Nephron (organoid): ENCODE measurements at regions not wholly inside any gene's neighbourhood (a gene's known extent, or its start where the extent isn't known, plus 50 kb on each side); places are given as distances from the start of the nearest gene placed in this dataset.

Source experiments
- H3K27ac Mint-ChIP-seq, 3 experiments: 2 replicates each; pipeline ENCODE4 v1.8.0; 2020; ENCODE audit warnings: mixed read lengths in 3 of 3, mild to moderate bottlenecking in 2 of 3, moderate library complexity in 1 of 3
- H3K27me3 Mint-ChIP-seq: 2 replicates; pipeline ENCODE4 v1.8.0; 2021; ENCODE audit warnings: low read depth, mild to moderate bottlenecking, moderate library complexity, mixed read lengths
- H3K36me3 Mint-ChIP-seq: 2 replicates; pipeline ENCODE4 v1.8.0; 2020; ENCODE audit warnings: low read depth, mixed read lengths
- H3K4me1 Mint-ChIP-seq: 2 replicates; pipeline ENCODE4 v1.8.0; 2020; ENCODE audit warnings: mixed read lengths
- H3K4me3 Mint-ChIP-seq, 3 experiments: 2 replicates each; pipeline ENCODE4 v1.8.0; 2020; ENCODE audit warnings: mild to moderate bottlenecking in 3 of 3, mixed read lengths in 3 of 3, moderate library complexity in 2 of 3
- H3K9me3 Mint-ChIP-seq: 2 replicates; pipeline ENCODE4 v1.8.0; 2020; ENCODE audit warnings: mixed read lengths
- CTCF ChIP-seq, 3 experiments: fragments of 200-600 bp; sonication (generic); IDR thresholded peaks; one replicate each; pipeline ENCODE4 v1.5.0; 2021; ENCODE audit warnings: antibody characterized with exemption in 3 of 3; ENCODE audit not compliant: unreplicated experiment in 3 of 3

GRCh38 chr18:46378126-46378863, 274.1 kb downstream of the HAUS1 start:
- no peak for TF ChIP-seq CTCF (IDR thresholded peaks at IDR 0.05; ENCODE audit: unreplicated experiment in 3 of 3)
- no peaks in the 10 kb centered on the region for H3K9me3 Mint-ChIP-seq
- H3K4me1 Mint-ChIP-seq, result peaks cover 38% of the 10 kb centered on the region
- H3K27me3 Mint-ChIP-seq, result no peaks in the 10 kb centered on the region
- H3K36me3 Mint-ChIP-seq, result no peaks in the 10 kb centered on the region
- H3K27ac Mint-ChIP-seq, result no peak overlapping the region
- no peak overlapping the region for H3K4me3 Mint-ChIP-seq

GRCh38 chr18:46378864-46379207, 274.7 kb downstream of the HAUS1 start:
- no peak overlapping the region for H3K27ac Mint-ChIP-seq
- H3K27me3 Mint-ChIP-seq, result no peaks in the 10 kb centered on the region
- H3K4me1 Mint-ChIP-seq, result peaks cover 32% of the 10 kb centered on the region
- no peaks in the 10 kb centered on the region for H3K36me3 Mint-ChIP-seq
- no peak overlapping the region for H3K4me3 Mint-ChIP-seq
- no peaks in the 10 kb centered on the region for H3K9me3 Mint-ChIP-seq
- TF ChIP-seq CTCF (IDR thresholded peaks at IDR 0.05; ENCODE audit: unreplicated experiment in 3 of 3), result no peak

- no peak overlapping the region for H3K4me3 Mint-ChIP-seq
- no peak for TF ChIP-seq CTCF (IDR thresholded peaks at IDR 0.05; ENCODE audit: unreplicated experiment in 3 of 3)
- H3K27ac Mint-ChIP-seq, result no peak overlapping the region
- no peaks in the 10 kb centered on the region for H3K36me3 Mint-ChIP-seq
- peaks cover 30% of the 10 kb centered on the region for H3K4me1 Mint-ChIP-seq
- H3K9me3 Mint-ChIP-seq, result no peaks in the 10 kb centered on the region
- H3K27me3 Mint-ChIP-seq, result no peaks in the 10 kb centered on the region
Measured at GRCh38 chr18:46379323-46379950, 275.3 kb downstream of the HAUS1 start.

GRCh38 chr18:46385124-46385523, 271.9 kb downstream of the LOXHD1 start:
- Mint-ChIP-seq H3K27ac (peak overlapping the region; percentile 47 to 86 (median 85)), H3K9me3 (no peaks in the 10 kb centered on the region), H3K27me3 (no peaks in the 10 kb centered on the region), H3K4me1 (peaks cover 51% of the 10 kb centered on the region), H3K4me3 (peak overlapping the region in 1 of 3 experiments; percentile 28), H3K36me3 (no peaks in the 10 kb centered on the region)
- no peak for TF ChIP-seq CTCF (IDR thresholded peaks at IDR 0.05; ENCODE audit: unreplicated experiment in 3 of 3)

GRCh38 chr18:46386788-46387187, 270.2 kb downstream of the LOXHD1 start:
- H3K9me3 Mint-ChIP-seq, result no peaks in the 10 kb centered on the region
- no peaks in the 10 kb centered on the region for H3K27me3 Mint-ChIP-seq
- peaks cover 51% of the 10 kb centered on the region for H3K4me1 Mint-ChIP-seq
- peak overlapping the region; percentile 65 to 86 (median 85) for H3K27ac Mint-ChIP-seq
- no peak for TF ChIP-seq CTCF (IDR thresholded peaks at IDR 0.05; ENCODE audit: unreplicated experiment in 3 of 3)
- peak overlapping the region in 2 of 3 experiments; percentile 20 to 57 for H3K4me3 Mint-ChIP-seq
- no peaks in the 10 kb centered on the region for H3K36me3 Mint-ChIP-seq
